T follicular helper cell (primary cell): ENCODE measurements at regions not wholly inside any gene's neighbourhood (a gene's known extent, or its start where the extent isn't known, plus 50 kb on each side); places are given as distances from the start of the nearest gene placed in this dataset.
A peak's percentile ranks its signal among the peaks of the same experiment; 100 is the strongest.
"Not testable (repeated sequence)": the region's sequence is repeated elsewhere in the genome, so short reads cannot be mapped to it uniquely, and the experiment has no call there.

ENCODE experiments used
- DNase-seq: peaks from one replicate; pipeline ENCODE4 v3.0.0-alpha.2; 2020; ENCODE audit warnings: low read depth

GRCh38 chr5:69907941-69908340, 117.1 kb upstream of the SERF1B start:
- DNase-seq = peak; percentile 0

- DNase-seq = not testable (repeated sequence)
Measured at GRCh38 chr5:69913771-69914170, 111.3 kb upstream of the SERF1B start.
